ENCODE measurements at regions not wholly inside any gene's neighbourhood (a gene's known extent, or its start where the extent isn't known, plus 50 kb on each side); places are given as distances from the start of the nearest gene placed in this dataset.

- ATAC-seq (ENCODE audit: low FRiP score), result no peak
- TF ChIP-seq CTCF (IDR thresholded peaks at IDR 0.05), result no peak
- no peak for DNase-seq (ENCODE audit: low spot score)
Observed at GRCh38 chr18:78510091-78510490, 469.5 kb upstream of the SALL3 start.

- ATAC-seq (ENCODE audit: low FRiP score), result no peak
- DNase-seq (ENCODE audit: low spot score), result no peak
- TF ChIP-seq CTCF (IDR thresholded peaks at IDR 0.05), result no peak
Observed at GRCh38 chr18:78510636-78511035, 469.0 kb upstream of the SALL3 start.

- no peak for TF ChIP-seq CTCF (IDR thresholded peaks at IDR 0.05)
- DNase-seq (ENCODE audit: low spot score) (no peak), ATAC-seq (ENCODE audit: low FRiP score) (no peak)
Observed at GRCh38 chr18:78511666-78512601, 467.7 kb upstream of the SALL3 start.

- TF ChIP-seq CTCF (IDR thresholded peaks at IDR 0.05), result no peak
- DNase-seq (ENCODE audit: low spot score), result no peak
- ATAC-seq (ENCODE audit: low FRiP score), result no peak
Observed at GRCh38 chr18:78514910-78515670, 464.5 kb upstream of the SALL3 start.

- TF ChIP-seq CTCF (IDR thresholded peaks at IDR 0.05), result no peak
- DNase-seq (ENCODE audit: low spot score), result no peak
Observed at GRCh38 chr18:78517328-78517727, 462.3 kb upstream of the SALL3 start.

GRCh38 chr18:78517973-78518372 lies 461.6 kb upstream of the SALL3 start:
- ATAC-seq (ENCODE audit: low FRiP score), result no peak
- TF ChIP-seq CTCF (IDR thresholded peaks at IDR 0.05), result no peak
- DNase-seq (ENCODE audit: low spot score), result no peak

More at GRCh38 chr18:78517328-78517727, 462.3 kb upstream of the SALL3 start:
- no peak for ATAC-seq (ENCODE audit: low FRiP score)

All from omental fat pad (tissue), 3 donors.